MM.1S (cell line): ENCODE measurements at regions not wholly inside any gene's neighbourhood (a gene's known extent, or its start where the extent isn't known, plus 50 kb on each side); places are given as distances from the start of the nearest gene placed in this dataset.
"Not testable (repeated sequence)": the region's sequence is repeated elsewhere in the genome, so short reads cannot be mapped to it uniquely, and the experiment has no call there.

Experiments used
- DNase-seq: peaks from one replicate; pipeline ENCODE4 v3.0.0-alpha.2; 2015
- H2AFZ ChIP-seq: fragments of 300-600 bp; sonication (generic); 2 replicates; pipeline ENCODE4 v1.6.0; 2016; ENCODE audit warnings: antibody characterized with exemption, low read length
- H3F3A ChIP-seq: fragments of 300-600 bp; sonication (generic); 2 replicates; pipeline ENCODE4 v1.6.1; 2016; ENCODE audit warnings: mild to moderate bottlenecking, antibody characterized with exemption, low read length, moderate library complexity, mixed read lengths; ENCODE audit not compliant: insufficient read depth
- H3K27ac ChIP-seq: fragments of 300-600 bp; sonication (generic); 2 replicates; pipeline ENCODE4 v1.5.1; 2016; ENCODE audit warnings: mild to moderate bottlenecking, low read length
- H3K27me3 ChIP-seq: fragments of 300-600 bp; sonication (generic); replicated peaks from 2 replicates; pipeline ENCODE4 v1.6.0; 2016; ENCODE audit warnings: low read length; ENCODE audit not compliant: insufficient read depth
- H3K36me3 ChIP-seq: fragments of 300-600 bp; sonication (generic); replicated peaks from 2 replicates; pipeline ENCODE4 v1.6.1; 2016; ENCODE audit warnings: mild to moderate bottlenecking, low read length, mixed read lengths; ENCODE audit not compliant: insufficient read depth
- H3K4me1 ChIP-seq: fragments of 300-600 bp; sonication (generic); 2 replicates; pipeline ENCODE4 v1.6.1; 2016; ENCODE audit warnings: low read length, mixed read lengths
- H3K4me2 ChIP-seq: fragments of 300-600 bp; sonication (generic); 2 replicates; pipeline ENCODE4 v1.6.0; 2016; ENCODE audit warnings: low read depth, low read length
- H3K4me3 ChIP-seq: fragments of 300-600 bp; sonication (generic); 2 replicates; pipeline ENCODE4 v1.5.1; 2016; ENCODE audit warnings: low read length, mixed read lengths
- H3K79me2 ChIP-seq: fragments of 300-600 bp; sonication (generic); 2 replicates; pipeline ENCODE4 v1.6.1; 2016; ENCODE audit warnings: mixed run types, low read length, mixed read lengths
- H3K9ac ChIP-seq: fragments of 300-600 bp; sonication (generic); 2 replicates; pipeline ENCODE4 v1.6.1; 2016; ENCODE audit warnings: low read length, mixed read lengths
- H3K9me2 ChIP-seq: fragments of 300-600 bp; sonication (generic); replicated peaks from 2 replicates; pipeline ENCODE4 v1.6.1; 2016; ENCODE audit warnings: mild to moderate bottlenecking, low read length, mixed read lengths; ENCODE audit not compliant: insufficient read depth
- H3K9me3 ChIP-seq: fragments of 300-600 bp; sonication (generic); replicated peaks from 2 replicates; pipeline ENCODE4 v1.6.1; 2016; ENCODE audit warnings: mild to moderate bottlenecking, low read length, mixed read lengths; ENCODE audit not compliant: insufficient read depth
- H4K20me1 ChIP-seq: fragments of 300-600 bp; sonication (generic); 2 replicates; pipeline ENCODE4 v1.6.1; 2016; ENCODE audit warnings: mild to moderate bottlenecking, low read length, moderate library complexity, mixed read lengths; ENCODE audit not compliant: insufficient read depth

DNA sequence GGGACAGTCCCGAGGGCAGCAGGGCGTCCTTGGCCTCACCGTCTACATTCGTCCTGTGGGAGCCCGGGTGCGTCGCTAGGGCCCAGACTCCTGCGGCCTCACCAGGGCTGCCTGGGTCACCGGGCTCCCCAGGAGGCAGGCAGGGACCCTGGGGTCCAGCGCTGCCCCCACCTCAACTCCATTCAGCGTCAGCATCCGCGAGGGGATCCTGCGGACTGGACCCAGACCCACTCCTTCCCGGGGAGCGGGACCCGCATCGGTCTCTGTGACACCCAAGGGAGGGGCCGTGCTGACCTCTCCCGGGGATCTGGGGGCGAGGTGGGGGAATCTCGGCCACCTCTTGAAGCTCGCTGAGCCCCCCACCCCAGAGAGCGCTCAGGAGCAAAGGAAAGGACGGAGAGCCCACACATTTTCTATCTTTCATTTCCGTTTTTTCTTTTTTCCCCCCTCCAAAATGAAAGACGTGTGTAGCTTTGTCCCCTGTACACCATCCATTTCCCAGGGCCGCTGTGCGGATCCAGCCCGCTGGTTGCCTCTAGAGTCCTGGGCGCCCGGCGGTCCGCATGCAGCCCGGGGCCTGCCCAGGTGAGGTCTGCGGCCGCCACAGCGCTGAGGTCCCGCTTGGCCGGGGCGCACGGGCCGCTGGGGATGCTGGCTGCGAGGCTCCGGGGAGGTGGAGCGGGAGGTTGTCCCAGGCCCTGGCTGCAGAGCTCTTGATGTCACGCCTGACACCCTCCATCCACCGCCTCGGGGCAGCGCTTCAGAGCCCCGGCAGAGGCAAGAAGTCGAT is 178.0 kb upstream of the TPTE start:
- peaks cover 34% of the 10 kb centered on the region for H3K79me2 ChIP-seq
- H2AFZ ChIP-seq, result peak overlapping the region; percentile 65
- not testable (repeated sequence) for H3F3A ChIP-seq, H3K9me3 ChIP-seq, H4K20me1 ChIP-seq, H3K27me3 ChIP-seq, H3K36me3 ChIP-seq, H3K4me1 ChIP-seq, H3K9me2 ChIP-seq
- peak overlapping the region; percentile 60 for H3K4me2 ChIP-seq
- peak overlapping the region; percentile 45 for H3K9ac ChIP-seq
- peak overlapping the region; percentile 26; the same call in 1 of the 2 replicates for H3K27ac ChIP-seq
- H3K4me3 ChIP-seq, result peak overlapping the region; percentile 54
- peak; percentile 59 for DNase-seq

DNA sequence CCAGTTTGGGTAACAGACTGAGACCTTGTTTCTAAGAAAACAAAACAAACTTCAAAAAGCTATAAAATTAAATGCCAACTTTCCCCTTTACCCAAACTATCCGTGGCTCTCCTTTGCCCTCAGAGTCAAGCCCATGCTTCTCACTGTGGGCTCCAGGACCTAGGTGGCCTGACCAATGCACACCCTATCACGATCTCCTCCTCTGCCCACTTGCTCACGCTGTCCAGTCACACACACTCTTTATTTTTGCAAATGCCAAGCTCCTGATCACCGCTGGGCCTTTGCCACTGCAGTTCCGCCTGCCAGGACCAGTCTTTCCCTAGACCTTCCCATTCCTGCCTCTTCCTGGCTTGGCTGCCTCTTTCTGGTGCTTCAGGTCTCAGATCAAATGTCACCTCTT is 177.1 kb upstream of the TPTE start:
- H3K27ac ChIP-seq, H3K36me3 ChIP-seq, H3F3A ChIP-seq, H2AFZ ChIP-seq, H3K9ac ChIP-seq, DNase-seq, H3K4me2 ChIP-seq, H3K9me2 ChIP-seq, H3K4me1 ChIP-seq, H4K20me1 ChIP-seq, H3K9me3 ChIP-seq, H3K4me3 ChIP-seq, H3K27me3 ChIP-seq: not testable (repeated sequence)
- peaks cover 25% of the 10 kb centered on the region for H3K79me2 ChIP-seq

DNA sequence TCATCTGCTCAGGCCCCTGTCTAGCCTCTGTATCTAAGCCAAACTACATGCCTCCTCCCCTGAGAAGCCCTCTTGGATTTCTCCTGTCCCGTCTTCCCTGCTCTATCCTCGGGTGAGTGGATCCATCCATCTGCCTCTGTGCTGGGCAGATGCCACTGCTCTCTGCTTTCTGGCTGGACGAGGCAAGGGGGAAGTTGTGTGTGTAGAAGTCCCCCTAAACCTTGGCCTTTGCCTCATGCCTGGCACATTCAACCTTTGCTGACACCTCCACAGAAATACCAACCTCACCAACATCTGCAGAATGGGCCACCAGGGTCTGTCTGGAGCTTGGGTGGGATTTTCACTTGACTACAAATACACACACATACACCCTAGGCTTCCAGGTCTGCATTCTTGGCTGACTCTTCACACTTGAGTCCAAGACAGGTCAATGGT is 176.2 kb upstream of the TPTE start:
- not testable (repeated sequence) for H2AFZ ChIP-seq, H3K9me2 ChIP-seq, H3K27me3 ChIP-seq, H3K9ac ChIP-seq, H3K4me1 ChIP-seq, H3K36me3 ChIP-seq, H3K4me3 ChIP-seq, H4K20me1 ChIP-seq, H3K27ac ChIP-seq, H3K9me3 ChIP-seq, H3F3A ChIP-seq, H3K4me2 ChIP-seq, DNase-seq
- H3K79me2 ChIP-seq, result peaks cover 16% of the 10 kb centered on the region

DNA sequence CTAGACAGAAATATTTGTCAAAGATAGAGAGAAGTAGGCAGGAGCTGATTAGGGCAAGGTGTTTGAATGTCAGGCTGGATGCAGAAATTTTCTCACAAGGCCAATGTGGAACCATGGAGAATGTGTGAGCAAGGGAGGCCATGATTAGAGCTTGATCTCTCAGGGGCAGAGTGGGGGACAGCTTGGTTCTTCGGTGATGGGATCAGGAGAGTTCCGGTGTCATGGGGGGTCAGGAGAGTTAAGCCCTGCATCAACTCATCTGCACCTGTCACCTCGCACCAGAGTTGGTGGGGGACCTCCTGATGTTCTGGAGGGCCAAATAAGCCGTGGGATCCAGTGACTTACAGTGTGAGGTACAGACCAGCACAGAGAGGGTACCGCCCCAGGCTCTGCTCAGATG is 175.1 kb upstream of the TPTE start:
- not testable (repeated sequence) for H2AFZ ChIP-seq

DNA sequence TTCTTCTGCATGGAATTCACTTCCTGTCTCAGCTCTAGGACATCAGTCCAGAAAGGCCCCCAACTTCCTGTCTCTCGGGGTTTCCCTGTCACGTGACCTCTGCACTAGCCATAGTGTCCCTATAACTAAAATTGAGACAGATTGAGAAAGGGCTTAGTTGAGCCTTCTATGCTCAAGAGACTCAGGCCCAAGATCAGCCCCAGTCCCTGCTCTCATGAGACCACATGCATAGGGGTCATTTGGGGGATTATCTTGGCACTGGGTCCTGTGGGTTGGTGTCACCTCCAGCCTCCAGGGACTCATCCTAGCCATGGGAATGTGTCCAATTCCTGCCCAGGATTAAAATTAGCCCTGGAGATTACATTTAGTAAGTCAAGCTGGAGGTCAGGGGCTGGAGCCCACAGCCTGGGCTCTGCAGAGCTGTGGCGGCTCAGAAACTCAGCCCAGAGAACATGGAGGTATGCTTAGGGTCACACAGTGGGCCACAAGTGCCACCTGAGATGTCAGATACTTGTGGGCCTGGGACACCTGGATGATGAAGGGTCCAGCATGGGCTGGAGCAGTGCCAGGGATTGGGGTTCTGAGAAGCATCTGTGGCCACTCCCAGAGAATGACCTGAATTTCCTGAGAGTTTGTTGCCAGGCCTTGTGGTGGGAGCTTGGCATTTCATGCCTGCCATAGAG is 174.3 kb upstream of the TPTE start:
- H3K36me3 ChIP-seq, H3K9ac ChIP-seq, H3K4me3 ChIP-seq, H3K9me3 ChIP-seq, H4K20me1 ChIP-seq, H3K4me2 ChIP-seq, H2AFZ ChIP-seq, H3K9me2 ChIP-seq, H3K27me3 ChIP-seq, H3K4me1 ChIP-seq, H3K79me2 ChIP-seq, H3F3A ChIP-seq, DNase-seq, H3K27ac ChIP-seq: not testable (repeated sequence)

More for the DNA sequence above, 175.1 kb upstream of the TPTE start:
- H3K4me3 ChIP-seq, H3K9ac ChIP-seq, DNase-seq, H3K27ac ChIP-seq, H3K36me3 ChIP-seq, H3K4me1 ChIP-seq, H4K20me1 ChIP-seq, H3K79me2 ChIP-seq, H3K9me3 ChIP-seq, H3K4me2 ChIP-seq, H3K27me3 ChIP-seq, H3K9me2 ChIP-seq, H3F3A ChIP-seq: not testable (repeated sequence)

DNA sequence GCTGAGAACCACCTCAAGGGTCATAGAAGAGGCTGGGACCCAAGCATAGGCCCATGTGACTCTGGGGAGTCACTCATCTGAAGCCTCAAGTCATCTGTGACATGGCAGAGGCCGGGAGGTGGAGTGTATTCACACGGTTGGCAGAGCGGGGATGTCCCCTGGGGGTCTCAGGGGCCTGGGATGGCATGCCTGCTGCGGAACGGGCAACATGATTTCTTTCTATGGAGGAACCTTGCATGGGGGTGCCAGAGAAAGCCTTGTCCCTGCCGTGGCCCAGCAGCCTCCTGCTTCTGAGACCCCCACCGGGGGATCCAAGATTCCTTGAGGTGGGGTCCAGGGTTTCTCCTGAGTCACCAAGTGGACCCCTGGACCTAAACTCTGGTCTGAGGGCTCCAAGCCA is 173.7 kb upstream of the TPTE start:
- DNase-seq, H3K27ac ChIP-seq, H3K79me2 ChIP-seq, H3K4me1 ChIP-seq, H3K9me3 ChIP-seq, H3F3A ChIP-seq, H3K4me2 ChIP-seq, H3K4me3 ChIP-seq, H3K9me2 ChIP-seq, H3K9ac ChIP-seq, H3K36me3 ChIP-seq, H4K20me1 ChIP-seq, H2AFZ ChIP-seq, H3K27me3 ChIP-seq: not testable (repeated sequence)

DNA sequence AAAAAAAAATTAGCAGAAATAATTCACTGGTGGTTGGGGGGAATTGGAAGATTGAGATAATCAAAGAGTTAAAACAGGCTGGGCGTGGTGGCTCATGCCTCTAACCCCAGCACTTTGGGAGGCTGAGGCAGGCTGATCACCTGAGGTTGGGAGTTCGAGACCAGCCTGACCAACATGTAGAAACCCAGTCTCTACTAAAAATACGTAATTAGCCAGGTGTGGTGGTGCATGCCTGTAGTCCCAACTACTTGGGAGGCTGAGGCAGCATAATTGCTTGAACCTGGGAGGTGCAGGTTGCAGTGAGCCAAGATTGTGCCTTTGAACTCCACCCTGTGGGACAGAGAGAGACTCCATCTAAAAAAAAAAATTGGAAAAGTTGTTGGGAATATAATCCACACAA is 173.2 kb upstream of the TPTE start:
- H3K4me1 ChIP-seq, H3K27ac ChIP-seq, H3F3A ChIP-seq, H3K4me3 ChIP-seq, H3K27me3 ChIP-seq, H3K9me3 ChIP-seq, H3K9me2 ChIP-seq, H3K79me2 ChIP-seq, H3K4me2 ChIP-seq, H2AFZ ChIP-seq, H3K9ac ChIP-seq, DNase-seq, H3K36me3 ChIP-seq, H4K20me1 ChIP-seq: not testable (repeated sequence)
